ENCODE measurements at regions not wholly inside any gene's neighbourhood (a gene's known extent, or its start where the extent isn't known, plus 50 kb on each side); places are given as distances from the start of the nearest gene placed in this dataset.

- DNase-seq, result no peak
Measured at GRCh38 chr2:5111581-5111980, 580.6 kb upstream of the SOX11 start.

GRCh38 chr2:5119046-5119445, 573.1 kb upstream of the SOX11 start:
- no peak for DNase-seq

- DNase-seq, result no peak
Measured at GRCh38 chr2:5121121-5121520, 571.1 kb upstream of the SOX11 start.

DNA sequence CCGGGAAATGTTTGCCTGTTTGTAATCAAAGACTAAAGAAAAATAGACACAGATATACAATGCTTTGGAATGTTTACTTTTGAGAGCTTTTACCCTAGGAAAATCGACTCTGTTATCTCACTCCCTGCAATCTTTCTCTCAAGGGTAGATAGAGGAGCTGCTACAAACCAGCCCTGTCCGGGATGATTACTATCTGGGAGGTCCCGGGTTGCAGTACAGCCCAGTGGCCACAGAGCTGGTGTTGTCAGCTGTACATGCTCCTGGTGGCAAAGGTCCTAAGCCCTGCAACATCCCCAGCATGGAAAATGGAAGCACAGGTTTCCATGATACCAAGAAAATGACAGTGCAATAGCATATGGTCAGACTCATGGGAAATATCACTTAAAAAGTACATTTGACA, 570.5 kb upstream of the SOX11 start:
- no peak for DNase-seq

- DNase-seq, result no peak
Measured at GRCh38 chr2:5123582-5124196, 568.5 kb upstream of the SOX11 start.

DNA sequence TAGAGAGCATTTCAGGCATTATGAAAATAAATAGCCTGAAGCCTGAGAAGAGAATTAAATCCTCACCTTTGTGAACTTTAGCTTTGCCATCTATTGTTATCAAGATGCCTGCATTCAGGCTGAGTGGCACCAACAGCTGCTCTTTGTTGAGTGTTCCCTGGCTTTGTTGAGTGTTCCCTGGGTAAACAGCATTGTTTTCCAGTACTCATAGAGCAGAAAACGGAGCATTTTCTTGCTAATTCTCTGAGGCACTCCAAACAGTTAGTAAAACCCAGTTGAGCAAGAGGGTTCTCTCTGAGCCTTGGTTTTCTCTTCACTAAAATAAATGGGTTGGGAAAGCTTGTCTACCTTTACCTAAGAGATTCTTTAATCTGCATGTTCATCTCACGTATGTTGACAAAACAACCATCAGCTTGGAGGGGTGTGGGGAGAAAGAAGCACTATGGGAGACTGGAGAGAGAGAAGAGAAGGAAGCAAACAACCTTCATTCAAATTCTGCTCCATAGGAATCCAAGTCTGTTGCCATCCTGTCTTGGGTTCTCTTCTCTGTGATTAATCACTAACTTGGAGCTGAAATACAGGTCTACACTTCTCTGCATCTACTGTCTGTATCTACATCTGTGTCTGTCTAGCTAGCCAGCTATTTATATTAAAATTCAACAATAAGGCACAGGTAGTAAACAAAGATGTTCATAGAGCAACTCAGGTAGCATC, 567.0 kb upstream of the SOX11 start:
- DNase-seq, result no peak

DNA sequence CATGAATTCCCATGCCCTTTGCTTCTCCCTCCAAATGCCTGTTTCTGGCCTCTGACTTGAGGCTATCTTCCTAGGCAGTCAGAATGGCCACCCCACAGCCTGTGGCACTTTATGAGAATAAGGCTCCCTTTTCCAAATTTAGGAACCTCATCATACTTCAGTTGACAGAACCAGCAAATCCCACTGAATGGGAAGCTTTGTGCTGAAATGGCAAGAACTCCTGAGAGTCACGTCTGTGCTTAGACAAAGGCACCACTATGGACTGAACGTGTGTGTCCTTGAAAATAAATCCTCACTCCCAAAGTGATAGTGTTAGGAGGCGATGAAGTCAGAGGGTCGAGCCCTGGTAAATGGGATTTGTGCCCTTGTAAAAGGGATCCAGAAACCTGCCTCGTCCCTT, 559.9 kb upstream of the SOX11 start:
- no peak for DNase-seq

DNA sequence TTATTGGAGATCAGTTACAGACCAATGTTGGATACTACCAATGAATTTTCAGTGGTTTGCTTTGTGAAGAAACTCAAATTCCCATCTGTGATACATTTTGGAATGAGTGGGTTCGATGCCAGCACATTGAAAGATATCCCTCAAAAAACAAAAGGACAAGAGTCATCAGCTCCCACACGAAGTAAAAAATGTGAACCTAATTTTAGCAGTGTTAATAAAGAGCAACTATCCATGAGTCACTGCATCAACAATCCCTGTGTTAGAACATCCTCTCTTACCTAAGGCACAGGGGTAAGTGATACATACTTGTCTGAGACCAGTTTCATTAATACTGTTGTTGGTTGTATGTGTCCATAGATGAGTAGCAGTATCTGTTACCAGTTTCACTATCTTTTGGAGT, 551.8 kb upstream of the SOX11 start:
- DNase-seq, result no peak

GRCh38 chr2:5144159-5144558, 548.0 kb upstream of the SOX11 start:
- DNase-seq, result no peak

DNA sequence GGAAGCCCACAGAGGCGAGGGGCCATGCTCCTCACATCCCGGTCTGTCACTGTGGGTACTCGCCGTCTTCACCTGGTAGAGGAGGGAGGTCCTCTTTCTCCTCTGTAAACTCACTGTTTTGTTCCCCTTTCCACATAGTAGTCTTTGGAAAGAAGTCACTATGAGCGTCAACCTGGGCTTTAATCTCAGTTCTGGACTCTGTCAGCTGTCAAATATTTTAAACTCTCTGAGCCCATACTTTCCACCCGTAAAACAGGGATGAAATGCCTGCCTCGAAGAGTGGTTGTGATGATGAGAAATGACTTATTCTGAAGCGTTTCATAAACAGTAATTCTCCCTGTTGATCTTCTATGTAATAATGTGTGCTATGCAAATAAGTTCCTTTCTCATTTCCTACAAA, 547.1 kb upstream of the SOX11 start:
- DNase-seq, result no peak

DNA sequence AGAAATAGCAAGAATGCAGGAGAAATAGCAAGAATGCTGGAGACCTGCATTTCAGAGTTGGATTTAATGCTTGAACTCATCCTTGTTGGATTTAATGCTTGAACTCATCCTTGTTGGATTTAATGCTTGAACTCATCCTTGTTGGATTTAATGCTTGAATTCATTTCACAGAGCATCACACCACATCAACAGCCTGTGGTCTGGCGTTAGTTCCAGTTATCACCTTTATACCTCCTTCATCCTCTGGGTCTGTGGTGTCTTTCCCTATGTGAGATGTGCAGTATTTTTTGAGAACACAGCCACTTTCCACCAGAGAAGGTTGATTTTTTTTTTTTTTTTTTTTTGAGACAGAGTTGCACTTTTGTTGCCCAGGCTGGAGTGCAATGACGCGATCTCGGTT, 546.4 kb upstream of the SOX11 start:
- no peak for DNase-seq

GRCh38 chr2:5148392-5149085, 543.6 kb upstream of the SOX11 start:
- DNase-seq, result no peak

DNA sequence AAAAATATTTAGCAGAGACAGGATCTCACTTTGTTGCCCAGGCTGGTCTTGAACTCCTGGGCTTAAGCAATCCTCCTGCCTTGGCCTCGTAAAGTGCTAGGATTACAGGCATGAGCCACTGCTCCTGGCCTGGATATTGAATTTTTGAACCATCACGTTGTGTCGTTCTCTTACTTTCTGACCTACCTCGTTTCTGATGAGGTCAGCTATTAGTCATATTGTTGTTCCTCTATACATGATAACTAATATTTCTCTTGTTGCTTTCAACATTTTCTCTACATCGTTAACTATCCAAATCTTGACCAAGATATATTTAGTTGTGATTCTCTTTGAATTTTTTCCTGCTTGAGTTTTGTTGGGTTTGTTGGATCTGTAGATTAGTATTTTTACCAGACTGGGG, 541.3 kb upstream of the SOX11 start:
- no peak for DNase-seq

GRCh38 chr2:5164776-5165525, 527.2 kb upstream of the SOX11 start:
- no peak for DNase-seq

DNA sequence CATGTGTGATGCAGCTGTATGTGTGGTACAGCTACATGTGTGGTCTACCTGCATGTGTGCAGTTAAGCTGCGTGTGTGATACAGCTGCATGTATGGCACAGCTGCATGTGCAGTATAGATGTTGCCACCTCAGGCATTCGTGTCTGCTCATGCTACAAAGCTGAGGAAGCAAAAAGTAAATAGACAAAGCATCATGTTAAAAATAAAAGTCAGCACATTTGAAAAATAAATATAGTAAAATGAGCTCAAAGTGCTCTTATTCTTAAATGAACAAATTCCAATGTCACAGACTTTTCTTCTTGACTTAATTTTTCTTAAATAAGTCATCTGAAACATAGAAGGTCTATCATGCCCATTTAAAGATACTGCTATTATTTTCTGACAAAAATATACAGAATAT, 519.3 kb upstream of the SOX11 start:
- DNase-seq, result no peak

GRCh38 chr2:5173876-5174535, 518.2 kb upstream of the SOX11 start:
- DNase-seq, result no peak

DNA sequence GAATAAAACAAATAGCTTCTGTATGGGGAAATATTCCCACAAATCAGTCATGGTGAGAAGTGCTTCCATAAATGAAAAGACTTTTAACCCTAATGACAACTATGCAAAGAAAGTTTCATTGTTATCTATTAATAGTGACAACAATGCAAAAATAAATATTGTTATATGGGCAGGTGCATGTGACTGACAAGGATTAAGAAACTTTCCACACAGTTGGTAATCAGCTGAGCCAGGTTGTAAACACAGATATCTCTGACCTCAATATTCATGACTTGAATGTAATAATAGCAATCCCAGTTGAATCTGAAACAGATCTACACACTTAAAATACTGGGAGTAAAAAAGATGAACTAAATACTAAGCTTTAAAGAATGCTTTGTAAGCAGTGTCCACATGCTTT, 517.0 kb upstream of the SOX11 start:
- DNase-seq, result no peak

DNA sequence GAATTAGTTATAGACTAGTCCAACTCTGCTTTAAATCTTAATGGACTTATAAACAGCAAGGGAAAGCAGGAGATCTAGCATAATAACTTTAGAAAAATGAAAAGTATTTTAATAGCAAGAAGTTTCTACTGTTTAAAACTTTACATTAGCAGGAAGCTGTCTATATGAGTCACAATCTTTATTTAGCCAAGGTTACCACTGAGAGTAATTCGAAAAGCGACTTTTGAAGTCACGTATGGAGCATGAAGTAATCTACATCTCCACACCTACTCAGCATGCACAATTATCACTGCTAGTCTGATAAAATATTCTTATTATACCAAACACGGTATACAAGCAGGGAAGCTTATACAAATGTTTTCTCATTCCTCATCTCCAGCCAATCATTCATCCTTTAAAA, 515.4 kb upstream of the SOX11 start:
- DNase-seq, result no peak

DNA sequence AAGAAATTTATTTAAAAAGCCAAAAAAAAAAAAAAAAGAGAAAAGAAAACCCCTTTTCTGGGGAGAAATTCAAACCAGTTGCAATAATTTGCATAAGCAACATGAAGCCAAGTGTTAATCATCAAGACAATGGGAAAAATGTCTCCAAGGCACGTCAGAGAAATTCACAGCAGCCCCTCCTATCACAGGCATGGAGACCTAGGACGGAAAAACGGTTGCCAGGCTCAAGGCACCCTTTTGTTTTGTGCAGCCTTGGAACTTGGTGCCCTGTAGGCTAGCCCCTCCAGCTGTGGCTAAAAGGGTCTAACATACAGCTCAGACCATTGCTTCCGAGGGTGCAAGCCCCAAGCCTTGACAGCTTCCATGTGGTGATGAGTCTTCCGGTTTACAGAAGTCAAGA, 509.2 kb upstream of the SOX11 start:
- no peak for DNase-seq

DNA sequence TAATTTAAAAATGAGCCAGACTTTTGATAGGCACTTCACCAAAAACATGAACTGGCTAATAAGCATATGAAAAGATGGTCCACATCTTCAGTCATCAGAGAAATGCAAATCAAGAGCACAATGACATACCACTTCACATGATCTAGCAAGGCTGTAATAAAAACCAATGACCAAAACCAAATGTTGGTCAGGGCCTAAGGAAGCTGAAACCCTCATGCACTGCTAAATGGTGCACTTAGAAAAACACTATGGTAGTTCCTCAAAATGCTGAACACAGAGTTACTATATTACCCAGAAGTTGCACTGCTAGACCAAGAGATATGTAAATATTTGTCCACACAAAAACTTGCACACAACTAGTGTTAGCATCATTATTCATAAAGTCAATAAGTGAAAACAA, 504.9 kb upstream of the SOX11 start:
- no peak for DNase-seq

DNA sequence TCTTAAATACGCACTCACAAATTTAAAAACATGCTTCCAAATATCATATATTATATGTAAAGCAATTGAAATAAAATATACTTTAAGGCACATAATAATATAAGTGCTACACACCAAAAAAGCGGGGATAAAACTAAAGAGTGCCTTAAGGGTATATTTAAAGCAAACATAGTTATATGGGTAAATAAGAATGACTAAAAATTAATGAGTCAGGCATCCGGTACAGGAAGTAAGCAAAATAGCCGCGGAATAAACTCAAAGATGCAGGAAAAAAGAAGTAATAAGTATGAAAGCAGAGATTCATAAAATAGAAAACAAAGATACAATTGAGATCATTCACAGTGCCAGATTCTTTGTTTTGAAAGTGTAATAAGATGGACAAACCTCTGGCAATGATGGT, 503.5 kb upstream of the SOX11 start:
- no peak for DNase-seq

GRCh38 chr2:5190023-5190422, 502.2 kb upstream of the SOX11 start:
- no peak for DNase-seq

DNA sequence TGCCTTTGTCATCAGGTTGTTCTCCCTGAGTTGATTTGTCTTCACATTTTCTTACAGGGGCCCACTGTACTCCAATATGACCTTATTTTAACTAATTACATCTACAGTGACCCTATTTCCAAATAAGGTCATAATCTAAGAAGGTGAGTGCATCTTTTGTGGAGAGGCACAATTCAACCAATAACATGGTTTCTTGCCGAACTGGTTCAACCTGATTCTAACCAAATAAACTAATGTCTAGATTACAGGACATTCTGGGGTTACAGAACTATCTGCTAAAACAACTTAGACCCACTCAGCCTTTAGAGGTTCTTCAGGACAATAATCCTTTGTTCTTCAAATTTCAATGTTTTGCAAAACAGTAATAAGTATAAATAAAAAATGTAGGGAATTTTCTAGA, 496.5 kb upstream of the SOX11 start:
- DNase-seq, result no peak
